ENCODE measurements at regions not wholly inside any gene's neighbourhood (a gene's known extent, or its start where the extent isn't known, plus 50 kb on each side); places are given as distances from the start of the nearest gene placed in this dataset.
A peak's percentile ranks its signal among the peaks of the same experiment; 100 is the strongest.
"Not testable (repeated sequence)": the region's sequence is repeated elsewhere in the genome, so short reads cannot be mapped to it uniquely, and the experiment has no call there.

DNA sequence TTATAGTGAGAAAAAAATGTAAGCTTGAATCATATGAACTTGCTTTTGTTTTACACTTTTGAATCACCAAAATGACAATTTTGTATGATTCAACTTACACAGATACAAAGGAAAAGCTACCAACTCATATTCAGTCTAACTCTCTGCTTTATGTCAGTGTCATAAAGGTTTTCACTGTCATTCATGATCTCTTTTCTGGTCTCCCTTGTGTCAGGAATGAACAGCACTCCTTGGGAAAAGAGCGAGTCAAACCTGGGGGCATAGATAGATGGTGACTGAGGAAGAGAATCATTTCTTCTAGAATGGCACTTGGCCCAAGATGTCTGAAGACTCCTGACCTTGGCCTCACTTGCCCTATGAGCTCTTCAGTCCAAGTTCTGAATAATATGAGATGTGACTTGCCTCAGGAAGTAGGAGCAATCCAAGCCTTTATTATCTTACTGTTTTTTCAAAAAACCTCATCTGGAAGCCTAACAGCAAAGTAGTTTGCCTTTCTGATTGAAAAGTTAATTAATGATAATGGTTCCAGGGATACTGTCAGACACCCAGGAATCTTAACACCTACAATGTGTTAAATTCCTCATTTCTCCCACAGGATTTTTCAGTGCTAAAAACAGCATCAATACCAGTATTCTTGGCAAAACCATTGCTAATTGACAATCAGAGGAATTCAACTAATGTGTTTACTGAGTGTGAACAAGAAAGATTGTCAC is 270.0 kb upstream of the HSF2 start:
- DNase-seq: no peak

DNA sequence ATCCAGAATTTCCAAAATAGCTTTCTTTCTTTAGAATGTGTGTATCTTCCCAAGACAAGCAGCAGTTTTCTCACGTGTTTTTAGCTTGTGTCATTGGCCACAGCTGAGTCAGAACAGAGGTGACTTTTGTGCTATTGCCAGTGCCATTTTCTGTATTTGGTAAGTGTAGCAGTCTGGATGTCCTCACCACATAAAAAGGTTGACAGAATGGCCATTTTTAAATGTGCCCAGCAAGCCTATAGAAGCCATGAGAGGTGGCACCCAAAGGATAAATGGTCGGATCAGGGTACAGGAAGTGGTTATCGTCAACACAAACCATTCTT is 269.5 kb upstream of the HSF2 start:
- no peak for DNase-seq

GRCh38 chr6:122130518-122130917 is 268.9 kb upstream of the HSF2 start:
- DNase-seq: no peak

DNA sequence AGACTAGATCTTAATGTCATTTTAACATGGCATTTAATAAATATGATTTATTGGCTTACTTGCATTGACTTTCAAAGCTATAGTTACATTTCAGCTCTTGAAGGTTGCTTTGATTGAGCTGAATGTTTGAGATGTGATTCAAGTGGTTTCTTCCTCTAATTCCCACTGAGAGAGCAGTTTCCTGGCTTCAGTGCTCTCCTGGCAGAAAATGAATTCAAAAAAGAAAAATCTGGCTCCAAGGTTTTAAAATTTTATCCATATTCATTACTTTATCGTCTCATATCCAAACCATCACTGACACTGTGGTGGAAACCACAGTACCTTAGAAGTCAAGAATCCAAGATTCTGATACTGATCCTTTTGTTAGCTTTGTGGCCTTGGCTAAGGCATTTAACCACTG is 263.1 kb upstream of the HSF2 start:
- DNase-seq: no peak

DNA sequence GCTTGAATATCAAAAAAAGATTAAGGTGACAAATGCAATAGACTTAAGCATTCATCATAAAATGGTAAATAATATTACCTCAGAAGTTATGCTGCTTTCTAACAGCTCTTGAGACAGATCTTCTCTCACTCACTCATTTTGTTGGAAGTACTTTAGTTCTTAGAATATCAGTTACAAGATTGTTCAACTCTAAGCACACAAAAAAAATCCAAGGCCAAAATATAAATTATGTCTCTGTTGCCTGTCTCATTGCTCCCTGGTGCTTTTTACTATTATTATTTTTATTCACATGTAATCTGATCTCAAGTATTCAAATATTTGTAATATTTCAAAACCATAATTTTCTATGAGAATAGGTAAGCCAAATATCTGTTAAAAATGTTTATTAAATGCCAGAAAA is 259.4 kb upstream of the HSF2 start:
- no peak for DNase-seq

- no peak for DNase-seq
These were observed 258.2 kb upstream of the HSF2 start for GRCh38 chr6:122141246-122141645.

GRCh38 chr6:122143813-122144601 is 255.4 kb upstream of the HSF2 start:
- DNase-seq: no peak

DNA sequence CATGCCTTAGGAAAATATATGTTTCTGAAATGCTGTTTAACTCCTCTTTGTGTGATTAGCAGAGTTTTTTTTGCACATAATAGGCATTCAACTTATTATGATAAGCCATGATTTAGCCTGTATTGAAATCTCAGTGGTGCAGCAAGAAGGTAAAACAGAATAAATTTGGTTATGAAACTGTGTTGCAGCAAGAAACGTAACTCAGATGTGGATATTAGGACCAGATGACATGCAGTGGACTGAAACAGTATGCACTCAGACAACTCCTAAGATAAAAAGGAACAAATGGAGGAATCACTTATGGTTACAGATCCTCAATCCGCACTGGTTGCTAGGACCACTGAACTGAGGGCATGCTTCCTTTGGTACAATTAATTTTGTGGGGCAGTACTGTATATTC is 254.2 kb upstream of the HSF2 start:
- DNase-seq: no peak

DNA sequence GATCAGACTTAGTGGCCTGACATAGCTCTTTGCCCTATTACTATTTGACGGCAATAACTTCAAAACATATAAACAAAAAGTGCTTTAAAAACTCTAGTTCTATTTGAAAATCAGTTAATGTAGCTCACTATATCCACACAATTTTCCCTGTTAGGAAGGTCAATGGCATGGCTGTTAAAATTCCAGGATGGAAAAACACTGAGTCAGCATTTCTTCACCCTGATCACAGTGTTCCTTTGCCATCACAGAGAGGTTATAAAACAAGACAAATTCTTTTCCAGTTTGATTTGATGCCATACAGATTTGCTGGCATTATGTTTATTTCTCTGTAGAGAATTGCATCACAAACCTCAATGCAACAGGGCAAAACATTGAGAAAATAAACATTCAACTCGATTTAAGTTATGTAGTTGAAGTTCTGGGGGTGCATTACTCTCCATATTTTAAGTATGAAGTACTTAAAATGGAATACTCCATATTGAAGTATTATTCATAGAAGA is 253.7 kb upstream of the HSF2 start:
- no peak for DNase-seq

DNA sequence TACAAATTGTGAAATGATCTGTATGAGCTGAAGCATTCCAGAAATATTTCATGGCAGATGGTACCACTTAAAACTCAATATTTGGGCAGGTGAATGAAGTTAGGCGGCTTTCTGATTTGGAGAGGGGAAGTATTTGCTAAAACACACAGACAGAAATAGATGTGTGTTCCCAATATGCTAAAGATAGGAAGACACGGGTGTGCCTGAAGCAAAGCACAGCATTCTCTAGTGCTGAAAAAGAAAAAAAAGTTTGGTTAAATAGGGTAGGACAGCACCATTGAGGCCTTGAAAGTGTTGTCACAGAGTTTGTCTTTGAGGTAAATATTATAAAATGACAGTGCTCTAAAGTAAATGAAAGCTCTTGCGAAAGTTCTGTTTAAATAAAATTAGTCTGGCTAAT is 252.2 kb upstream of the HSF2 start:
- no peak for DNase-seq

DNA sequence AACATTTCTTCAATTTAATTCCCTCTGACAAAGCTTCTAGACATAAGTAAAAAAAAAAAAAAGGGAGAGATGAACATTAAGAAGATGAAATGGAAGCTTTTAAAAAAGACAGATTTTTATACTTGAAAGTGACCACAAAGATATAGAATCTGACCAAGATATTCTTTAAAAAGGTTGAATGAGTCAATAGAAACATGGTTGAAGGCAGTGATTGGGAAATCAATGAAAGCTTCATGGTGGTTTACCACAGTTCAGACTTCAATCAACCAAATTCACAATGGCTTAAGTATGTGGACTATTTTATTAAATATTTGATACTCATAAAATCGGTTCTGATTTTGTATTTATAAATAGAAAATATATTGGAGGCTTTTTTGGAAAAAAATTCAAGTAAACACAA is 248.4 kb upstream of the HSF2 start:
- no peak for DNase-seq

GRCh38 chr6:122151763-122152162 is 247.7 kb upstream of the HSF2 start:
- no peak for DNase-seq

GRCh38 chr6:122153557-122153956 is 245.9 kb upstream of the HSF2 start:
- DNase-seq: no peak

DNA sequence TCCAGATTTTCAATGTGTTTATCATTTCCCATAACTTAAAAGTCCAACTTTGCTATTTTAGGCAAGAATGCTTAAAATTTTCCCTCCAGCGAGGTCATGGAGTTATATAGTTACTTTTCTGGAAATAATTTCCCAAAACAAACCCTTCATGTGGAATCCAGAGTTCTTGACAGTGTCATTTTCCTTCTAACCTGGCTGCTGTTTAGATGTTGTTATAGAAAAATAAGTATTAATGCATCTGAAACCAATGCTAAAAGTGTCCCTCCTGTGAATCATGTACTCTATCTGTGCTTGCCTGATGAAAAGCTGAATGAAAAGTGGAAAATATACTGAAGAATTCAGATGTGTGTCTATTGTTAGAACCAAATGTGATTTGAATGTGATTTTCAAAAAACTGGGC is 245.3 kb upstream of the HSF2 start:
- DNase-seq: peak; percentile 26

GRCh38 chr6:122154912-122155575 is 244.4 kb upstream of the HSF2 start:
- DNase-seq: no peak

- DNase-seq: no peak
These were observed 238.3 kb upstream of the HSF2 start for GRCh38 chr6:122161136-122161535.

DNA sequence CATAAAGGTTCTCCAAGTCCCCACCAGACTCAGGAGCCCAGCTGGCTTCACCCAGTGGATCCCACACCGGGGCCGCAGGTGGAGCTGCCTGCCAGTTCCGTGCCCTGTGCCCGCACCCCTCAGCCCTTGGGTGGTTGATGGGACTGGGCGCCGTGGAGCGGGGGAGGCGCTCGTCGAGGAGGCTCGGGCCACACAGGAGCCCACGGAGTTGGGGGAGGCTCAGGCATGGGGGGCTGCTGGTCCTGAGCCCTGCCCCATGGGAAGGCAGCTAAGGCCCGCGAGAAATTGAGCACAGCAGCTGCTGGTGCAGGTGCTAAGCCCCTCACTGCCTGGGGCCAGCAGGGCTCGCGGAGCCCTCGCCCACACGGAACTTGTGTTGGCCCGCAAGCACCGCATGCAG is 234.4 kb upstream of the HSF2 start:
- no peak for DNase-seq

- DNase-seq: no peak
These were observed 229.2 kb upstream of the HSF2 start for GRCh38 chr6:122170274-122170673.

- DNase-seq: no peak
These were observed 220.5 kb upstream of the HSF2 start for GRCh38 chr6:122178988-122179387.

- peak; percentile 36 for DNase-seq
These were observed 219.3 kb upstream of the HSF2 start for GRCh38 chr6:122180132-122180531.

GRCh38 chr6:122182061-122182460 is 217.4 kb upstream of the HSF2 start:
- DNase-seq: no peak

DNA sequence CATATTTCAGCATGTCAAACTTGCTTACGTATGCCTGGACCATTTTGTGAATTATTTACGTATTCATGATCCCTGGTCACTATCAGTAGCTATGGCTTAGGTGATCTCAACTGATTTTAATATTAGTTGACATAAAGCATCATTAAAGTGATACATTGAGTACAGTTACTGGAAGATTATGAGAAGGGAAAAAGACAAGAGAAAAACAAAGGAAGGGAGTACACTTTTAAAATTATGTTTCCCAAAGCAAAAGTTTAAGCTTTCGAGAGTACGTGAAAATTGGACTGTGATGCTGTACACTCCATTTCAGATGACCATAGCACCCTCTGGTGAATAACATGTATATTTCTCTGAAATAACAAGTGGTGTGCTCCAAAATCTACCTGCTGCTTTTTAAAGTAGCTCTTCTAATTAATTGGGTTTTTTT is 215.0 kb upstream of the HSF2 start:
- DNase-seq: peak; percentile 61

DNA sequence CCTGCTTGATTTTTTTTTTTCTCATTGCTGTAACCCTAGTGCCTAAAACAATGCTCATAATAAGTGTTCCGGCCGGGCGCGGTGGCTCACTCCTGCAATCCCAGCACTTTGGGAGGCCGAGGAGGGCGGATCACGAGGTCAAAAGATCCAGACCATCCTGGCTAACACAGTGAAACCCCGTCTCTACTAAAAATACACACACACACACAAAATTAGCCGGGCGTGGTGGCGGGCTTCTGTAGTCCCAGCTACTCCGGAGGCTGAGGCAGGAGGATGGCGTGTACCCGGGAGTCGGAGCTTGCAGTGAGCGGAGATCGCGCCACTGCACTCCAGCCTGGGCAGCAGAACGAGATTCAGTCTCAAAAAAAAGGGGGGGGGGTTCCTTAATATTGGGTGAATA is 214.0 kb upstream of the HSF2 start:
- DNase-seq: not testable (repeated sequence)

Data from tongue (tissue), 1 donor.